PFSK-1 (cell line): ENCODE measurements at regions not wholly inside any gene's neighbourhood (a gene's known extent, or its start where the extent isn't known, plus 50 kb on each side); places are given as distances from the start of the nearest gene placed in this dataset.

Experiments
- FOXP2 ChIP-seq: optimal IDR thresholded peaks from 2 replicates; pipeline ENCODE3; 2011; ENCODE audit warnings: borderline replicate concordance, control low read depth, inconsistent platforms; ENCODE audit not compliant: insufficient read depth; ENCODE audit errors: extremely low read length, extremely low read depth
- POLR2AphosphoS5 ChIP-seq: IDR thresholded peaks from 2 replicates; pipeline ENCODE4 v1.6.1; 2012; ENCODE audit warnings: low read depth, mild to moderate bottlenecking, control low read depth, low read length, moderate library complexity
- SIN3A ChIP-seq: IDR thresholded peaks from 2 replicates; pipeline ENCODE4 v1.6.1; 2012; ENCODE audit warnings: mild to moderate bottlenecking, low read length, moderate library complexity, borderline replicate concordance; ENCODE audit not compliant: insufficient read depth
- TAF1 ChIP-seq: IDR thresholded peaks from 2 replicates; pipeline ENCODE4 v1.6.1; 2012; ENCODE audit warnings: low read length, control low read depth, borderline replicate concordance; ENCODE audit not compliant: insufficient read depth
- TF ChIP-seq, protein P1 (sequence below), 2 experiments: IDR thresholded peaks; 2 replicates each; pipeline versions ENCODE4 v1.6.1 to v1.8.0; 2011 to 2012; ENCODE audit warnings: low read depth in 2 of 2, low read length in 2 of 2, control low read depth in 1 of 2, inconsistent platforms in 1 of 2, mild to moderate bottlenecking in 1 of 2, moderate library complexity in 1 of 2; ENCODE audit not compliant: insufficient read depth in 1 of 2

DNA sequence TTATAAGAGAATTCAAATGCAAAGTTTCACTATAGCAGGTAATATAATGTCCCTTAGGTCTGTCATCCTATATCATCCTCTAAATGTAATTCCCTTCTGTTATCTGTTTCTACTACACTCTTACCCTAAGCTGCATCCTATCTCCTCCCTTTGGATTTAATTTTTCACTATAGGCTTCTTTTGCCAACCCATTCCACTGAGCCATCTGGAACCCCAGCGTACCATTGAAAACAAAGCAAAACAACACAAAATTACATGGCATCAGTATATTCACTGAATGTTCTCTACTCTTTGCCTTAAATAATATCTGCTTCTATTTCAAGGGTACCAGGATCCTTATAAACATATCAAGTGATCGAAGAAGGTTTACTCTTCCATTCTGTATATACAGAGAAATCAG is 1530.2 kb upstream of the LRRTM3 start:
- TF ChIP-seq TAF1 = no peak
- no peak for TF ChIP-seq SIN3A
- TF ChIP-seq, protein P1, sequence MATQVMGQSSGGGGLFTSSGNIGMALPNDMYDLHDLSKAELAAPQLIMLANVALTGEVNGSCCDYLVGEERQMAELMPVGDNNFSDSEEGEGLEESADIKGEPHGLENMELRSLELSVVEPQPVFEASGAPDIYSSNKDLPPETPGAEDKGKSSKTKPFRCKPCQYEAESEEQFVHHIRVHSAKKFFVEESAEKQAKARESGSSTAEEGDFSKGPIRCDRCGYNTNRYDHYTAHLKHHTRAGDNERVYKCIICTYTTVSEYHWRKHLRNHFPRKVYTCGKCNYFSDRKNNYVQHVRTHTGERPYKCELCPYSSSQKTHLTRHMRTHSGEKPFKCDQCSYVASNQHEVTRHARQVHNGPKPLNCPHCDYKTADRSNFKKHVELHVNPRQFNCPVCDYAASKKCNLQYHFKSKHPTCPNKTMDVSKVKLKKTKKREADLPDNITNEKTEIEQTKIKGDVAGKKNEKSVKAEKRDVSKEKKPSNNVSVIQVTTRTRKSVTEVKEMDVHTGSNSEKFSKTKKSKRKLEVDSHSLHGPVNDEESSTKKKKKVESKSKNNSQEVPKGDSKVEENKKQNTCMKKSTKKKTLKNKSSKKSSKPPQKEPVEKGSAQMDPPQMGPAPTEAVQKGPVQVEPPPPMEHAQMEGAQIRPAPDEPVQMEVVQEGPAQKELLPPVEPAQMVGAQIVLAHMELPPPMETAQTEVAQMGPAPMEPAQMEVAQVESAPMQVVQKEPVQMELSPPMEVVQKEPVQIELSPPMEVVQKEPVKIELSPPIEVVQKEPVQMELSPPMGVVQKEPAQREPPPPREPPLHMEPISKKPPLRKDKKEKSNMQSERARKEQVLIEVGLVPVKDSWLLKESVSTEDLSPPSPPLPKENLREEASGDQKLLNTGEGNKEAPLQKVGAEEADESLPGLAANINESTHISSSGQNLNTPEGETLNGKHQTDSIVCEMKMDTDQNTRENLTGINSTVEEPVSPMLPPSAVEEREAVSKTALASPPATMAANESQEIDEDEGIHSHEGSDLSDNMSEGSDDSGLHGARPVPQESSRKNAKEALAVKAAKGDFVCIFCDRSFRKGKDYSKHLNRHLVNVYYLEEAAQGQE (IDR thresholded peaks at IDR 0.05; ENCODE audit: insufficient read depth in 1 of 2, low read depth in 2 of 2, low read length in 2 of 2) = no peak
- TF ChIP-seq FOXP2 = no peak
- TF ChIP-seq POLR2AphosphoS5 = no peak

DNA sequence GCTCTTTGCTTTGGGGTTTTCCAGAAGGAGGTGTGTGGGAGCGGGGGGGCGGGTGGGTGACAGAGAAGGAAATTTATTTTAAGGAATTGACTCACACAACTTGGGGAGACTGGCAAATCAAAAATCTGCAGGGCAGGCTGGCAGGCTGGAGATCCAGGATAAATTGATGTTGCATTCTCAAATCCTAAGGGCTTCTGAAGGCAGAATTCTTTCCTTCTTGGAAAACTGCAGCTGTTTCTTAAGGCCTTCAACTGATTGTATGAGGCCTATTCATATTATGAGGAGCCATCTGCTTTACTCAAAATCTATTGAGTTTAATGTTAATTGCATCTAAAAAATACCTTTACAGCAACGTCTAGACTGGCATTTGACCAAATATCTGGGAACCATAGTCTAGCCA is 1528.8 kb upstream of the LRRTM3 start:
- TF ChIP-seq SIN3A (no peak), FOXP2 (no peak), POLR2AphosphoS5 (no peak), TAF1 (no peak)
- TF ChIP-seq, protein P1 (IDR thresholded peaks at IDR 0.05; ENCODE audit: insufficient read depth in 1 of 2, low read depth in 2 of 2, low read length in 2 of 2) = no peak

DNA sequence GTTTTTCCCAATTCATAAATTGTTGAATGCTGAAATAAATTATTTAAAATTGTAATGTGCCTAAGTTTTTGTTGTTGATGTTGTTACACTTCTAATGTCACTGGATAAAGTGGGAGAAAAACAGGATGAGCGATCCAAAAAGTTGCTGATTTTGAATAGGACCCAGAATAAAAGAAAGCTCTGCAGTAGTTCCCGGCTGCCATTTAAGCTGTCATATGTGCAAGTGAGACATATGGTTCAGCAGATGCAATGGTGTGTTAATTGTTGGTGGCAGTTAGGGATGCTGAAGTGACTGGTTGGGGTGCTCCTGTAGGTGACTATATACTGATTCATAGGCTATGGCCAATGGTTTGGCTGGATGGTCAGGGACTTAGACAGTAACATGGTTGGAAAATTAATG is 1517.4 kb upstream of the LRRTM3 start:
- TF ChIP-seq SIN3A (no peak), FOXP2 (no peak), POLR2AphosphoS5 (no peak), TAF1 (no peak)
- TF ChIP-seq, protein P1 (IDR thresholded peaks at IDR 0.05; ENCODE audit: insufficient read depth in 1 of 2, low read depth in 2 of 2, low read length in 2 of 2) = no peak

DNA sequence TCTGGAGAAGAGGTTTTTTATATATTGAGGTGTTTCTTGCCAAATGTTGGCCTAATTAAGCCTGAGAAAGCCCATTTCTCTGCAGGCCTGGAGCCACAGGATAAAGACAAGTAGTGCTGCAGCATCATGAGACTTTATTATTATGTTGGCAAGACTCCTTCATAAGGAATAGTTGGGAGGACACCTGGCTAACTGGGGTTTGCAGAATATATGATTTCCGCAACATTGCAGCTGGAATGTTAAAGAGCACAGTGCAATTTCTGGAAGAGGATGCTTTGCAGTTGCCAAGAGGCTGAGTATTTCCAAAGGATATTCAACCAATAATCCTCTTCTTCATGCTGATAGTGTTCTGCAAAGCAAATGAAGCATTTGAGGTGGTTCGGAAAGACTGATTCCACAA is 1512.8 kb upstream of the LRRTM3 start:
- TF ChIP-seq SIN3A (no peak), FOXP2 (no peak), POLR2AphosphoS5 (no peak), TAF1 (no peak)
- TF ChIP-seq, protein P1 (IDR thresholded peaks at IDR 0.05; ENCODE audit: insufficient read depth in 1 of 2, low read depth in 2 of 2, low read length in 2 of 2) = no peak

DNA sequence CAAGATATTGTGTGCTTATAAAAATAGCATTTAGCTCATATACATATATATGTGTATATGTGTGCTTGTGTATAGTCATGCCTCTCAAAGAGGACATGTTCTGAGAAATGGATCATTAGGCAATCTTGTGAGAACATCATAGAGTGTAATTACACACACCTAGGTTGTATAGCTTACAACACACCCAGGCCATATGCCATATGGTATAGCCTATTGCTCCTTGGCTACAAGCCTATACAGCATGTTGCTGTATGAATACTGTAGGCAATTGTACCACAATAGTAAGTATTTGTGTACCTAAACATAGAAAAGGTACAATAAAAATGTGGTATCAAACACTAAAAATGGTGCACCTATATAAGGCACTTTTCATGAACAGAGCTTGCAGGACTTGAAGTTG is 1510.5 kb upstream of the LRRTM3 start:
- TF ChIP-seq, protein P1 (IDR thresholded peaks at IDR 0.05; ENCODE audit: insufficient read depth in 1 of 2, low read depth in 2 of 2, low read length in 2 of 2) = no peak
- TF ChIP-seq POLR2AphosphoS5 (no peak), SIN3A (no peak), TAF1 (no peak), FOXP2 (no peak)
